ENCODE measurements at regions not wholly inside any gene's neighbourhood (a gene's known extent, or its start where the extent isn't known, plus 50 kb on each side); places are given as distances from the start of the nearest gene placed in this dataset.
"Not testable (repeated sequence)": the region's sequence is repeated elsewhere in the genome, so short reads cannot be mapped to it uniquely, and the experiment has no call there.

GRCh38 chr2:39837856-39838453 lies 58.9 kb upstream of the THUMPD2 start:
- Histone ChIP-seq H3K27ac (no peak overlapping the region), H3K4me1 (replicated peaks) (no peaks in the 10 kb centered on the region), H3K9me3 (replicated peaks) (no peaks in the 10 kb centered on the region), H3K4me3 (no peak overlapping the region), H3K27me3 (replicated peaks) (no peaks in the 10 kb centered on the region), H3K36me3 (no peaks in the 10 kb centered on the region)
- no peak for DNase-seq (ENCODE audit: low read depth in 1 of 2, low spot score in 2 of 2)

GRCh38 chr2:39836638-39837037 lies 57.6 kb upstream of the THUMPD2 start:
- Histone ChIP-seq H3K27me3 (replicated peaks) (no peaks in the 10 kb centered on the region), H3K27ac (no peak overlapping the region), H3K4me3 (no peak overlapping the region), H3K9me3 (replicated peaks) (no peaks in the 10 kb centered on the region), H3K36me3 (no peaks in the 10 kb centered on the region), H3K4me1 (replicated peaks) (no peaks in the 10 kb centered on the region)
- DNase-seq (ENCODE audit: low read depth in 1 of 2, low spot score in 2 of 2): no peak

GRCh38 chr2:39834426-39834825 lies 55.4 kb upstream of the THUMPD2 start:
- no peaks in the 10 kb centered on the region for H3K36me3 ChIP-seq
- H3K4me3 ChIP-seq: no peak overlapping the region
- no peaks in the 10 kb centered on the region for H3K27me3 ChIP-seq (replicated peaks)
- H3K4me1 ChIP-seq (replicated peaks): no peaks in the 10 kb centered on the region
- H3K27ac ChIP-seq: no peak overlapping the region
- no peak for DNase-seq (ENCODE audit: low read depth in 1 of 2, low spot score in 2 of 2)
- no peaks in the 10 kb centered on the region for H3K9me3 ChIP-seq (replicated peaks)

- not testable (repeated sequence) for H3K36me3 ChIP-seq; H3K27me3 ChIP-seq (replicated peaks); H3K4me1 ChIP-seq (replicated peaks); H3K9me3 ChIP-seq (replicated peaks); H3K27ac ChIP-seq; DNase-seq (ENCODE audit: low read depth in 1 of 2, low spot score in 2 of 2); H3K4me3 ChIP-seq
These were observed 51.6 kb upstream of the THUMPD2 start for GRCh38 chr2:39830610-39831009.
